Stimulated activated CD8-positive, alpha-beta memory T cell treated with anti-CD3 and anti-CD28 coated beads, Interleukin-4, amount 100 ng/mL, for 1 hour (primary cell): ENCODE measurements at regions not wholly inside any gene's neighbourhood (a gene's known extent, or its start where the extent isn't known, plus 50 kb on each side); places are given as distances from the start of the nearest gene placed in this dataset.

Experiments
- DNase-seq, 2 donors: peaks; one replicate each; pipeline ENCODE4 v3.0.0-alpha.2; 2020; ENCODE audit warnings: low read depth in 2 of 2, low spot score in 1 of 2

DNA sequence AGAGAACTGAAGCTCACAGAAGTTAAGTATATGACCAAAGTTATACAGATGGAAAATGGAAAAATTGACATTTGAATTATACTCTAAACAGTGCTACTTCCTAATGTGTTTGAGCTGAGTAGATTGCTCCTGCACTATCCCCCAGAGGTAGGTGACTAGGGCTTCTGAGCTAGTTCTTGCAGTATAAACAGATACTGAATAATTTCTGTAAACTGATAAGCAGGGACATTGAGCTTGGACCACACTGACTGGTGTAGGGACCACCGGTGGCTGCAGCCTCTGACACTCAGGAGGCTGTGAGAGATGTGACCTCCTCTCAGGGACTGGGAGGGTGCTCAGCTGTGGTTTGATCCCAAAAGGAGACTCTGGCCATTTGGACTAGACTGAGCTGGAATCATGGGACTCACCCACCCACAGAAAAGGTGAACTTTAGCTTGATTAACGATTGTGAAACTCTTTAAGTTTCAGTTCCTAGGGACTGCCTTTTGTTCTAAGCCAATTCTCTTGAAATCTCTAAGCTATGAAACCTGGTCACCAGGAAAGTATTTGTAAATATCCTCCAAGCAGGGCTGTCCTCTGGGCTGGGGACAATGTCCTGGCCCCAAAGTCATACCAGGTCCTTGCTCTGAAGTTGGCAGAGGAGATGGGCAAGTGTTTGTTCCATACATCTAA is 291.5 kb downstream of the SEC61B start:
- no peak for DNase-seq

DNA sequence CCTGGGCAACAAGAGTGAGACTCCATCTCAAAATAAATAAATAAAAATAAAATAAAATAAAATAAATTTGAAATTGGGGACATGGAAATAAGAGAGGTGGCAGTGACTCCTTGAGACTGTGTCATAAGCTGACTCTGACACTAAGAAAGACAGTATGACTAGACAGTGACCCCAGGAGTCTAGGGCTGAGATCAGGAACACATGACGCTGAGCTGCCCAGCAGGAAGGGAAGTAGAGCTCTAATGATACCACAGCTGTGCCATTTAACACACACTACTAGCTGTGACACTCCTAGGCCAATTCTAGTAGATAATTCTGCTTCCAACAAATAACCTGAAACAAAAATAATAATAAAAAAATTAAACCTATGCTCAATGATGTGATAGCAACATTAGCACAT is 293.0 kb downstream of the SEC61B start:
- DNase-seq: no peak

DNA sequence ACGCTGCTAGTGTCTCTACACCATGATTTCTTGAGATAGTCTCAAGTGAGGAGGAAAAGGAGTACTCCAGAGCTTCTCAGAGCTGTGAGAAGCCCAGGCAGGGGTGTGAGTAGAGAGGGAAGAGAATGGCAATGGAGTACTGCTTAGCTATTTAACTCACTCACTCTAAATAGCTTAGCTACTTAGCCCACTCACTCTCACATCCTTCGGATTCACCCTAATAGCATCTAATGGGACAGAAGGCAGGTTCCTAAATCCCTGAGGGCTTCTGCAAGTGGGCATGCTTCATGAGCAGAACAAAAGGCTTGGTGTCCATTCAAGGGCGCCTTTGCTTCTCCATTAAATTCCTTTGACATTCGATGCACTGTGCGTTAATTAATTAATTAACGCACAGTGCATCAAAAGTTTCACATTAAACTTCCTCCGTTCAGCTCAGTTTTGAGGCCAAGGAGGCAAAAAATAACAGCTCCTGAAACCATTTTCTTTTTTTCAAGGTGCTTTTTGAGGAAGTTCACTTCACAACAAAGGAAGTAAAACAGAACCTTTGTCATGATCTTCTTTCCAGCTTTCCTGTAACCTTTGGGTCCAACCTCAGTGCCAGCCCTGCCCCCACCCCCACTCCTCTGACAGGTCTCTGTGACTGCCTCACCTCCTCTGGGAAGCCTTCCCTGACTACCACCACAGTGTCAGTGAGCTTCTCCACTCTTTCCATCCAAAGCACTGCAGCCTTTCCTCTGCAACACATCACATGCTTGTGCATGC is 294.0 kb downstream of the SEC61B start:
- no peak for DNase-seq

DNA sequence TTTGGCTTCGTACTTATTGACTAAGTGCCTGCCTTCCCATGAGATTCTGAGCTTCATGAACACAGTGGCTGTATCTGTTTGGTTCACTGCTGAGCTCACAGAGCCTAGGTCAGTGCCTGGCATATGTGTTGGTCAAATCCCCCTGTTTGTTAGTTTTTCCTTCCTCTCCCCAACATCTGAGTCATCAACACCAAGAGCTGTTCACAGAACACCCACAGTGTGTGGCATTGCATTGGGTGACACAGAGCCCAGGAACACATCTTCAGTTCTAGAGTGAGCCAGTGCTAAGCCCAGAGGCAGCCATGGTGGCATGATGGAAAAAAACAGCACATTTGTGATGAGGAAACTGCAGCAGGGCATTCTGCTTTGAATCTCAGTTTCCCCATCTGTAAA is 294.6 kb downstream of the SEC61B start:
- no peak for DNase-seq

DNA sequence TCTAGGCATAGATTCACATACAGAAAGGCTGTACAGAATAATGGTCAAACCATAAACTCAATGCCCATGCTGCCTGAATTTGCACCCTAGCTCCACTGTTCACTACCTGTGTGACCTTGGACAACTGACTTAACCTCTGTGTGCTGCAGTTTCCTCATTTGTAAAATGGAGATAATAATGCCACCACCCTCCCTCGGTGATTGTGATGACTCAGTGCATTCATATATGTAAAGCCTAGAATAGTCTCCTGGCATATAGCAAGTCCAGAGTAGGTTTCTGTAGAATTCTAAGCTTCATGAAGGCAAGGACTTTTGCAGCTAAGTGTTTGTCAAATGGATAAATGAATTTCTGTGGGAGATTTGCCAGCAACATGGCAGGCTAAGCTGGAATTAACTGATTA is 297.8 kb upstream of the NR4A3 start:
- no peak for DNase-seq

DNA sequence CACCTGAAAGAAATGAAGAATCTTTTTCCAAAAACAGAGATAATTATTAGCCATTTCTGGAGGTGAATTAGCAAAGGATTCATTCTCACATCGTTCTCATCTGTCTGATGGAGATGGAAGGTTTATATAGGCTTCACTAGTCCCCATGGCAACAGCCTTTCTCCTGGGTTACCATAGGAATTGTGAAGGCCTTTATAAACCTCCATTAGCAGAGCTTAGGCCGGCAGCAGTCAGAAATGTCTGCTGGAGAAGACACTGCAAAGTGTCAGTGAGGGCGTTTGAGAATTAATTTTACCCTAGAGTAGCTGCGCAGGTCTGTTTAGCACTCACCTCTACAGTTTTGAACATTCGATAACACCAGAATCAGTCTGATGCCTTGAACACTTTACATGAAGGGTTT is 290.4 kb upstream of the NR4A3 start:
- no peak for DNase-seq

DNA sequence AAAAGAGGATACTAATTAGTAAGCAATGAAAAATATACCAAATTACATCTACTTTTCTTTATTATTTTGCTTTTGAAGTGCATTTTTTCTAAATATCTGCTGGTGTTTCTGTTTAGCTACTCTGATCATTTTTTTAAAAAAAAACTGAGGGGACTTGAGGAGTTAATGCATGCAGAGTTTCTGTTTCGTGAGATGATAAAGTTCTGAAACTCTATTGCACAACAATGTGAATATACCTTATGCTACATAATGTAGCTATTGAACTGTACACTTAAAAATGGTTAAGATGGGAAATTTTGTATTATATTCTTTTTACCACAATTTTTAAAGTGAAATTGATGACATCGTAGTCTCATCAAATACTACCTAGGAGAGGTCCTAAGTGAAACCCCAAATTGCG is 288.3 kb upstream of the NR4A3 start:
- no peak for DNase-seq

DNA sequence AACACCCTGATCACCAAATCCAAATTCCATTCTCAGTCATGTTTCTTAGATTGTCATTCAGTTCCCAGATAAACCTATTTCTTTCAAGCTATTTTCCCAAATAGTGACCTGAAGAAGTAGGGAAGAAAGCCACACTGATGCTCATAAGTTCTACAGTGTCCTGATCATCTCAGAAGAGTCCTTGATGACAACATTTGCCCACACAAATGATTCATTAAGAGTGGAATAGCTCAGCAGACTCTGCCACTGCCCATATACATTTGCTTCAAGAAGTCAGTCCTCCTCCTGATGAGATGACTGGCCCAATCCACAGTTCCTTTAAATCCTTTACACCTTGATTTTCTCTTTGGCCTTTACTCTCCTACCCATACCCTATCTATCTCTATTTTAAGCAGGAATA is 283.7 kb upstream of the NR4A3 start:
- no peak for DNase-seq

DNA sequence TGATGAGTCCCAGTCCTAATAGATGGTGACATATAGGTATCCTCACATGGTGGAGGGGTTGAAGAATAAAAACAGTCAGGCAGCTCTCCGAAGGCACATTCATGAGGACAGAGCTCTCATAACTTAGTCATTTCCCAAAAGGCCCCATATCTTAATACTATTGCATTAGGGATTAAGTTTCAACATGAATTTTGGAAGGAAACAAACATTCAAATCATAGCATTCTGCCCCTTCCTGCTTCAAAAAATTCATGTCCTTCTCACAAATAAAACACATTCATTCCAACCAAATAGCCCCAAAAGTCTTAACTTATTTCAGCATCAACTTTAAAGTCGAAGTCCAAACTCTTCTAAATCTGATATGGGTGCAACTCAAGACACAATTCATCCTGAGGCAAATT is 277.2 kb upstream of the NR4A3 start:
- DNase-seq: no peak

DNA sequence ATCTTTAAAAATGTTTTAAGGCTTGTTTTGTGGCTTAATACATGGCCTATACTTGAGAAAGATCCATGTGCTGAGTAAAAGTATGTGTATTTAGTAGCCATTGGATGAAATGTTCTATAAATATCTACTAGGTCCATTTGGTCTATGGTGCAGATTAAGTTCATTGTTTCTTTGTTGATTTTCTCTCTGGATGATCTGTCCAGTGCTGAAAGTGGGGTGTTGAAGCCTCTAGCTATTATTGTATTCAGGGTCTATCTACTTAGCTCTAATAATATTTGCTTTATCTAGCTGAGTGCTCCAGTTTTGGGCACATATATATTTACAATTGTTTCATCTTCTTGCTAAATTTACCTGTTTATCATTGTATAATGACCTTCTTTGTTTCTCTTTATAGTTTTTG is 272.2 kb upstream of the NR4A3 start:
- DNase-seq: no peak

DNA sequence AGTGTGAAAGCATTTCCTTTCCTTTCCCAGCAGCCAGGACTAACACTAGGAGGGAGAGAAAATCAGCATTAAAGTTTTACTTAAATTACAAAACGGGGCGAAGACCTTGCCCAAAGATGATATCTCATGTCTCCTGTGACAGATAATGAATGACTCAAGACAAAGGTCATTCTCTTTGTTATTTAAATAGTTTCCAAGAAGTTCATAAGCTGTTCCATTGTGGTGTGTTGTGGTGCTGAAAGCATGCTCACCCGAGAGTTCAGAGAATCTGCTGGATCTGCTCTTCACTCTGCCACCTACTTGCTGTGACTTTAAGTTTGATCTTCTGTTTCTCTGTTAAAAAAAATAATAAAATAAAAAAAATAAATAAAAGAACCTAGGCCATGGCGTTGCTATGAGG is 265.9 kb upstream of the NR4A3 start:
- no peak for DNase-seq

DNA sequence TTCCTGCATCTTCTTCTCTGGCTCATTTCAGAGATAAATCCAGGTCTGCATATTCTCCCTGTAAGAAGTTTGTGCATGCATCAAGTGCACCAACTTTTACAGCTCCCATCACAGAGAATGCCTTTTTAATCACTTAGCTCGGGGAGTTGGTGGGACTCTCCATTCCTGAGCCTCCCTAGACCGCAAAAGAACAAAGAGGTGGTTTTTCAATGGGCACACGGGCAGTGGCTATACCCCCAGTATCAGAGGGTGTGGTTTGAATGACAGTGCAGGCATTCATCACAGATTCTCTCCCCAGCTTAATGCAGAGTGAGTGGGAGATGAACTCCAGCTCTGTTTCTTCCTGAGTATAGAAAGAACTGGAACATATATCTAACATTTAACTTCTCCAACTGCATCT is 264.7 kb upstream of the NR4A3 start:
- DNase-seq: no peak

DNA sequence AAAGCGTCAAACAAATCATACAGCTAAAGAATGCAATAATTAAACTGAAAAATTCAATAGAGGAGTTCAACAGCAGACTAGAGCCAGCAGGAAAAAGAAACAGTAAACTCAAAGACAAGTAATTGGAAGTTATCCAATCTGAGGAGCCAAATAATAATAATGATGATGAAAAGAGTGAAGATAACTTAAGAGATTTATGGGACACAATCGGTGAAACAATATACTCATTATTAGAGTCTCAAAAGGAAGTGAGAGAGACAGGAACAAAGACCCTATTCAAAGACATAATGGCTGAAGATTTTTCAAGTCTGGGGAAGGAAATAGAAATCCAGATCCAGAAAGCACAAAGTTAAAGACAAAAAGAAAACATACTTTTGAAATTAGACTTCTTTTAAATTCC is 263.9 kb upstream of the NR4A3 start:
- no peak for DNase-seq

DNA sequence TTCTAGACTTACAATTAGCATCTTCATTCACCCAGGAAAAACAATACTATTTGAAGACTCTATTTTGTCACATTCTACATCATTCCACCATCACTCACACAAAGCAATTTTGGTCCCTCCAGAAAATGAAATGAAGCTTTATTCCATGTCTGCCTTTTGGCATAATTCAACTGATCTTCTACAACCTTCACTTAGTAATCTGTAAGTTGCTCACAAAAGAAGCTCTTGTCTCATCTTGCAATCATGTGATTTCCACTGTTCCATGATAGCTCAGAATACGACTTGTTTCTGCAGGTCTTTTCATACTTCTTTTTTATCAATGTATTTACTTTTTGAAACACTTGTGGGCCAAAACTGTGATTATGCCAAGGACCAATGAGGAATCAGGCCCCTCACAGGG is 261.9 kb upstream of the NR4A3 start:
- no peak for DNase-seq

DNA sequence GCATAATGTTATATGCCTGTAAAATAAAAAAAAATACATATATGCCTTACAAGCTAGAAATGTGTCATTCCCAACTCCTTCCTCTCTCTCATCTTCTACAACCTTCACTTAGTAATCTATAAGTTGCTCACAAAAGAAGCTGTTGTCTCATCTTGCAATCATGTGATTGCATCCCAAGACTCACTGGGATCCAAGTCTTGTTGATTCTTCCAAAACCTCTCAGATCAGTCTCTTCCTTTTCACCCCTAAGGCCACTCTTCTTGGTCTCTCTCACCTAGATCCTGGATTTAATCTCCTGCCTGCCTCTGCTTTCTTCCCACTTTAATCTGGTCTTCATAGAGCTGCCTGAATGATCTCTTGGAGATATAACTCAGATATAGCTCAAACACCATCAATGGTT is 261.1 kb upstream of the NR4A3 start:
- no peak for DNase-seq

DNA sequence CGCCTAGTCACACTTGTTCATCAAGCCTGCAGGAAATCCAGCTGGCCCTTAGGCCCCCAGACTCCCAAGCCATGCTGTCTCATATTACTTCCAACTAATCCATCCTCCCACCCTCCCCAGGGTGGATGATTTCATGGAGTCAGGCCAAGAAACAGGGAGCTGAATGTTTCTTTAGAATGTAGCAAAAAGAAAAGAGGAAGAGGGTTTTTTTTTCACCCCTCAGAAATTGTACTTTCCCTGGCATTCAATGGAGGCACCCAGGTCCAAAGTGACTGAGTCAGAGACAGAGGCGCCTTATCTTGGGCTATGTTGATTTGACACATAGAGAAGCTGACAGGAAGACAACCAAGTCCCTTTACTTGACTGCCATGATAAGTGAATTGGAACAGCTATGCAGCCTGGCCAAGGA is 260.2 kb upstream of the NR4A3 start:
- no peak for DNase-seq

DNA sequence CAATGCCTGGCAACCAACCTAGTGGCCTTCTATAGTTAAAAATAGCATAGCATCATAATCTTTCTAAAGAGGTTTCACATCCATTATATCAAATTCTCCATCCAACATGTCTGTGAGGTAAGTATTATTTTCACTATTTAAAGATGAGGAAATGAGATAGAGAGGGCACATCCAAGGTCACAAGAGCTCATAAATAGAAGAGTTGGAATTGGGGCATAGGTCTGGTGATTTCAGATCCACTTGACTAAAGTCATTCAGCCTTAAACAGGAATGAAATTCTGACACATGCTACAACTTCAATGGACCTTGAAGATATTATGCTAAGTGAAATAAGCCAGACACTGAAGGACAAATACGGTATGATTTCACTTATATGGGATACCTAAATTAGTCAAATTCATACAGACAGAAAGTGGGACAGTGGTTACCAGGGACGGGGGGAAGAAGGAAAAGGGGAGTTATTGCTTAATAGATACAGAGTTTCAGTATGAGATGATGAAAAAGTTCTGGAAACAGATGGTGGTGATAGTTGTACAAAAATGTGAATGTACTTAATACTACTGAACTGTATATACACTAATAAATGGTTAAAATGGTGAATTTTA is 259.6 kb upstream of the NR4A3 start:
- no peak for DNase-seq

DNA sequence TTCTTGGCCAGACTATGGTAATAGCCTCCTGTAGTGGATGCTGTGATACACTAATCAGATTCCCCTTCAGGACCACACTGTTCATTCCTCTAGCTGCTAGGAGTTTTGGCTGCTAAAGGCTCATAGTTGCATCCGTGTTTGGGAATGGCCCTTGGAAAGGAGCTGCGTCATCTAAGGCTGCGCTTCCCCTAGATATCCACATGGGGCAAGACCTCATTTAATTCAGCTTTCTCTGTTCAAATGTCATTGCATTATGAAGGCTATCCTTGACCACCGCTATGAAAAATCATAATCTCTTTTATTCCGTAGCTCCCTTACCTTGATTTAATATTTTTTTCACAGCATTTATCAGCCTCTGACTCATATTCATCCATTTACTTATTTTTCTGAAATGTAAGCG is 258.3 kb upstream of the NR4A3 start:
- DNase-seq: no peak

DNA sequence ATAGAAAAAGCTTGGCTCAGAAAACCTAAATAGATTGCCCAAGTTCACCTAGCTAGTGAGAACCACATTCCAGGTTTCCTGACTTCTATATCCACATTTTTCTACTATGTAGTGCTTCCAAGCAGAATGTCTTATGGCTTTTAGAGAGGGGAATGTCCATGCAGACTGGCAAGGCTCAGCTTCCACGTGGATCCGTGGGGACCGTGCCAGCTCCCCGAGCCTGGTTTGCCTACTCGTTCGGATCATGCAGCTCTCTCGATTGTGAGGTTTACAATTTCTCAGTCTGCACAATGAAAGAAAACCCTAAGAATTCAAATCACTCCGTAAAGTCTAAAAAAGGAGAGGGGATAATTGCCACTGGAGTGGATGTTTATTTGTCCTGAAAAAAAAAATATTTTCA is 256.5 kb upstream of the NR4A3 start:
- DNase-seq: no peak

DNA sequence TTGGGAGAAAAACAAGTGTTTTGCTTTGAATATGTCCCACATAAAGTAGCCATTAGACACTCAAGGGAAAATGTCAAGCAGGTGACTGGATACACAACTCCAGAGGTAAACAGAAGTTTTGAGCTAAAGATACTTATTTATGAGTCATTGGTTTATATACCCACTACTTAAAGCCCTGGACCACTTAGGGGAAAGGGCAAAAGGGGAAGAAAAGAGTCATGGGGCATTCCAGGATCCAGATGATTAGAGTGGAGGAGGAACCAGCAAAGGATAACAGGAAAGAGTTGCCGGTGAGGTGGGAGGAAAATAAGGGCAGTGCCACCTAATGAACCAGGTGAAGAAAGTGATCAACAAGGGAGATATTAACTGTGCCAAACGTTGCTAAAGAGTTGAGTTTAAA is 254.2 kb upstream of the NR4A3 start:
- no peak for DNase-seq

DNA sequence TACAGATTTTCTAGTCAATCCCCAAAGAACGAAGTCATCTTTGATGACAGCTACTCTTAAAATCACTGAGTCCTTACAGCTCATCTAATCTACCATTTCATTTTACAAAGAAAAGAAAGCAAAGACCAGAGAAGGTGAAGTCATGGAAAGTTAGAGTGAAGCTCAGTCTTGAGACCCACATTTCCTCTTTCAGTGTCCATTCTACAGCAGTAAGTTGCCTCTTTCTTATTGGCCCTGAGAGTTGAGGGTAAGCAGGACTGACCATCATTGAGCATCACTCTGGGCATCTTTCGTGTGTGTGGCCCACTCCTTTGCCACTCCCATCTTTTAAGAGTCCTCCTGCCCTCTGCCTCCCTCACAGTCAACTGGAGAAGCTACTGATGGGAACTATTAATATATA is 251.8 kb upstream of the NR4A3 start:
- DNase-seq: no peak

DNA sequence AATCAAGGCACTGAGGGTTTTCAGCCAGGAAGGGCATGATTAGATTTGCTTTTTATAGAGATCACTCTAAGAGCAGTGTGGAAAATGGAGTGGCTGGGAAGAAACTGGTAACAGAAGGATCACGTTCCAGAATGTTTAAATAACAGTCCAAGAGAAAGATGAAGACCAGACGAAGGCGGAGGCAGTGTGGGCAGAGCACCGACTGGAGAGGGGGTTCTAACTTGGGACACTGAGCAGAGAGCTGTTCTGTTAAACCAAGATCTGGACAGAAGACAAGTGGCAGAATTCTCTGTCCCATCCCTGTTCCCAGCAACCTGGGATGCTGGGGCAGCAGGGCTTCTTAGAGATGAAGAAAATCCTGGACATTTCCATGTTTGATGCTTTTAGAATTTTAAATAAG is 249.1 kb upstream of the NR4A3 start:
- no peak for DNase-seq

DNA sequence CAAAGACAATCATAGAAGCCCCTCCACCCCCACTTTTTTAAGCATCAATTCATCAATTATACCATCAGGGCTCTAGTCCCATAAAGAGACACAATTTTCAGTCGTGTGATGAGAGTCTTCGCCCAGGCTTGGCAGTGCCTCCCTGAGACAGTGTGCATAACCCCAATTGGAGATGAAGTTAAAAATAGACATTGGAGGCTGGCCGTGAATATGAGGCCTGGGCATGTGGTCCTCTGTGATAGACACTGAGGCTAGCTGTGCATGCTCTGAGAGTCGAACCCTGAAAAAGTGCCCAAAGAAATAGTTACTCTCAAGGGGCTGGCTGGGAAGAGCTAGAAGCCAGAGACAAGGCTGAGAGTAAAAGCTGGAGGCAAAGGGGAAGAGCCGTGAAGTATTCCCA is 248.6 kb upstream of the NR4A3 start:
- no peak for DNase-seq
